ENCODE measurements at regions not wholly inside any gene's neighbourhood (a gene's known extent, or its start where the extent isn't known, plus 50 kb on each side); places are given as distances from the start of the nearest gene placed in this dataset.

GRCh38 chr4:8738471-8738931 lies 133.1 kb downstream of the HMX1 start:
- no TSS peak for BruUV-seq (replicated peaks)
- Histone ChIP-seq H3K4me3 (ENCODE audit: low read depth in 2 of 2, low read length in 2 of 2) (no peak overlapping the region), H3K9me3 (ENCODE audit: control insufficient read depth, insufficient read depth, low read depth, low read length) (no peaks in the 10 kb centered on the region), H3K36me3 (ENCODE audit: control insufficient read depth, insufficient read depth, low read length) (no peaks in the 10 kb centered on the region), H3K27ac (ENCODE audit: low read length) (no peak overlapping the region), H3K27me3 (ENCODE audit: control insufficient read depth, insufficient read depth, low read length) (no peaks in the 10 kb centered on the region), H3K4me1 (ENCODE audit: control insufficient read depth, insufficient read depth, low read length) (no peaks in the 10 kb centered on the region)
- ATAC-seq: no peak
- ChIA-PET POLR2A (no interaction called here), CTCF (no interaction called here)
- no peak for DNase-seq (ENCODE audit: low read depth, low spot score)
- no peak for TF ChIP-seq SIN3A (IDR thresholded peaks at IDR 0.05; ENCODE audit: borderline replicate concordance, insufficient read depth, low read depth, low read length)
- no peak for TF ChIP-seq REST (IDR thresholded peaks at IDR 0.05; ENCODE audit: insufficient read depth in 1 of 2, low read depth in 2 of 2, low read length in 1 of 2)
- TF ChIP-seq TCF7L2 (IDR thresholded peaks at IDR 0.05; ENCODE audit: low read depth, low read length): no peak
- TF ChIP-seq POLR2AphosphoS5 (IDR thresholded peaks at IDR 0.05; ENCODE audit: low read depth, low read length): no peak
- no peak for TF ChIP-seq CTCF (IDR thresholded peaks at IDR 0.05)
- intact Hi-C loops (cut with micrococcal nuclease; ENCODE audit: unreplicated experiment): no loop called here
- in situ Hi-C loops (cut with HindIII; ENCODE audit: low pct_unique_long_range_greater_than_20kb, low sequenced_read_pairs): no loop called here

- DNase-seq (ENCODE audit: low read depth, low spot score): no peak
- intact Hi-C loops (cut with micrococcal nuclease; ENCODE audit: unreplicated experiment): no loop called here
- no peaks in the 10 kb centered on the region for H3K27me3 ChIP-seq (ENCODE audit: control insufficient read depth, insufficient read depth, low read length)
- ATAC-seq: no peak
- ChIA-PET POLR2A (no interaction called here), CTCF (no interaction called here)
- H3K27ac ChIP-seq (ENCODE audit: low read length): no peak overlapping the region
- in situ Hi-C loops (cut with HindIII; ENCODE audit: low pct_unique_long_range_greater_than_20kb, low sequenced_read_pairs): no loop called here
- H3K4me3 ChIP-seq (ENCODE audit: low read depth in 2 of 2, low read length in 2 of 2): no peak overlapping the region
- H3K9me3 ChIP-seq (ENCODE audit: control insufficient read depth, insufficient read depth, low read depth, low read length): no peaks in the 10 kb centered on the region
- TF ChIP-seq SIN3A (IDR thresholded peaks at IDR 0.05; ENCODE audit: borderline replicate concordance, insufficient read depth, low read depth, low read length) (no peak), POLR2AphosphoS5 (IDR thresholded peaks at IDR 0.05; ENCODE audit: low read depth, low read length) (no peak), REST (IDR thresholded peaks at IDR 0.05; ENCODE audit: insufficient read depth in 1 of 2, low read depth in 2 of 2, low read length in 1 of 2) (no peak), CTCF (IDR thresholded peaks at IDR 0.05) (no peak), TCF7L2 (IDR thresholded peaks at IDR 0.05; ENCODE audit: low read depth, low read length) (no peak)
- no peaks in the 10 kb centered on the region for H3K36me3 ChIP-seq (ENCODE audit: control insufficient read depth, insufficient read depth, low read length)
- BruUV-seq (replicated peaks): no TSS peak
- no peaks in the 10 kb centered on the region for H3K4me1 ChIP-seq (ENCODE audit: control insufficient read depth, insufficient read depth, low read length)
Measured at GRCh38 chr4:8737601-8738279, 133.9 kb downstream of the HMX1 start.
